ENCODE measurements at regions not wholly inside any gene's neighbourhood (a gene's known extent, or its start where the extent isn't known, plus 50 kb on each side); places are given as distances from the start of the nearest gene placed in this dataset.

GRCh38 chr7:3217166-3217565 lies 83.9 kb upstream of the SDK1 start:
- TF ChIP-seq, protein P1, sequence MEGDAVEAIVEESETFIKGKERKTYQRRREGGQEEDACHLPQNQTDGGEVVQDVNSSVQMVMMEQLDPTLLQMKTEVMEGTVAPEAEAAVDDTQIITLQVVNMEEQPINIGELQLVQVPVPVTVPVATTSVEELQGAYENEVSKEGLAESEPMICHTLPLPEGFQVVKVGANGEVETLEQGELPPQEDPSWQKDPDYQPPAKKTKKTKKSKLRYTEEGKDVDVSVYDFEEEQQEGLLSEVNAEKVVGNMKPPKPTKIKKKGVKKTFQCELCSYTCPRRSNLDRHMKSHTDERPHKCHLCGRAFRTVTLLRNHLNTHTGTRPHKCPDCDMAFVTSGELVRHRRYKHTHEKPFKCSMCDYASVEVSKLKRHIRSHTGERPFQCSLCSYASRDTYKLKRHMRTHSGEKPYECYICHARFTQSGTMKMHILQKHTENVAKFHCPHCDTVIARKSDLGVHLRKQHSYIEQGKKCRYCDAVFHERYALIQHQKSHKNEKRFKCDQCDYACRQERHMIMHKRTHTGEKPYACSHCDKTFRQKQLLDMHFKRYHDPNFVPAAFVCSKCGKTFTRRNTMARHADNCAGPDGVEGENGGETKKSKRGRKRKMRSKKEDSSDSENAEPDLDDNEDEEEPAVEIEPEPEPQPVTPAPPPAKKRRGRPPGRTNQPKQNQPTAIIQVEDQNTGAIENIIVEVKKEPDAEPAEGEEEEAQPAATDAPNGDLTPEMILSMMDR (IDR thresholded peaks at IDR 0.05; ENCODE audit: low read length): no peak
- TF ChIP-seq EZH2phosphoT487 (IDR thresholded peaks at IDR 0.05; ENCODE audit: low read length): no peak
- no peak for TF ChIP-seq EZH2 (optimal IDR thresholded peaks at IDR 0.05; ENCODE audit: low read depth, low read length)

Measured in MM.1S (cell line).